ENCODE measurements at regions not wholly inside any gene's neighbourhood (a gene's known extent, or its start where the extent isn't known, plus 50 kb on each side); places are given as distances from the start of the nearest gene placed in this dataset.
A peak's percentile ranks its signal among the peaks of the same experiment; 100 is the strongest.
"Not testable (repeated sequence)": the region's sequence is repeated elsewhere in the genome, so short reads cannot be mapped to it uniquely, and the experiment has no call there.

DNA sequence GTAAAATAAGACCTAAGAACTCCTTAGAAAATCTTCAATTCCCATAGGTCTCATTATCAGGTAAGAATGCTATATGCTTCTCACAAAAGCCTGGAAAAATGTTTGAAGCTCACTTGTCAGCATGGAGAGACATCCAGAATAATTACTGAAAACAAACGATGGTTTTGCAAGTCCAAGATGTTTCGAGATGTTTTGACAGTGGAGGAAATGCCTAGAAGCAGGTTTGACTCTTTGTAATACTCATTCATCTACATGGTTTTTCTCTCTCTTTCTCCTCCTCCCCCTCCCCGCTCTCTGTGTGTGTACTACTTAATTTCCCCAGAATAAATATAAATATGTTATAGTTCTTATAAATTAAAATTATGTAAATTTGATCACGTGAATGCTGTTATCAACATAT, 131.9 kb upstream of the NR3C2 start:
- FAIRE-seq: no peak
- DNase-seq (ENCODE audit: low spot score): no peak

- FAIRE-seq: no peak
- no peak for DNase-seq (ENCODE audit: low spot score)
Measured at GRCh38 chr4:148573296-148573695, 131.1 kb upstream of the NR3C2 start.

GRCh38 chr4:148565801-148566200, 123.6 kb upstream of the NR3C2 start:
- FAIRE-seq: no peak

GRCh38 chr4:148563684-148564083, 121.5 kb upstream of the NR3C2 start:
- FAIRE-seq (no peak), DNase-seq (ENCODE audit: low spot score) (no peak)

More at GRCh38 chr4:148565801-148566200, 123.6 kb upstream of the NR3C2 start:
- DNase-seq (ENCODE audit: low spot score): no peak

GRCh38 chr4:148561467-148561866, 119.3 kb upstream of the NR3C2 start:
- no peak for FAIRE-seq
- no peak for DNase-seq (ENCODE audit: low spot score)

DNA sequence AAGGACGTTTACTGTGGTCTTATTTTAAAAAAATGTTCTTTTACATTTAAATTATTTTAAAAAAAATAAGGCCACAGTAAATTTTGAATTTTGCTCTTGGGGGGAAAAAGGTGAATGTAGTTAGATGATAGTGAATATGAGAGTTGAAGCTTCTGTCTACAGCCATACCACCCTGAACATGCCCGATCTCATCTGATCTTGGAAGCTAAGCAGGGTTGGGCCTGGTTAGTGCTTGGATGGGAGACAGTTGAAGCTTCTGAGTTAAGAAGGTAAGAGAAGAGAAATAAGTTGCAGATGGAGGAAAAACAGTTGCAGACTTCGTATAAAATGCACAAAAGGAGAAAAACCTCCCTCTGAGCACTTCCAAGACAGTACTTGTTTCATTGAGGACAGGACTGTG, 115.6 kb upstream of the NR3C2 start:
- no peak for FAIRE-seq
- no peak for DNase-seq (ENCODE audit: low spot score)

DNA sequence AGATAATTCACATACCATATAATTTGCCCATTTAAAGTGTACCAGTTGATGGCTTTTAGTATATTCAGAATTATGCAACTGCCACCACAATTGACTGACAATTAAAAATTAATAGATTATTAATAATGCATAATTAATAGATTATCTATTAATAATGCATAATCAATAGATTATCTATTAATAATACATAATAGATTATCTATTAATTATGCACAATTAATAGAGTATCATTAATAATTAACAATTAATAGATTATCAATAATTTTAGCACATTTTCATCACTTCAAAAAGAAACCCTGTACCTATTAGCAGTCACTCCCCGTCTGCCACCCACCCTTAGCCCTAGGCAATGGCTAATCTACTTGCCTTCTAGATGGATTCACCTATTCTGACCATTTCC, 108.6 kb upstream of the NR3C2 start:
- FAIRE-seq: no peak

GRCh38 chr4:148542922-148543623, 100.9 kb upstream of the NR3C2 start:
- DNase-seq (ENCODE audit: low spot score): no peak
- FAIRE-seq: no peak

More for the DNA sequence above, 108.6 kb upstream of the NR3C2 start:
- no peak for DNase-seq (ENCODE audit: low spot score)

DNA sequence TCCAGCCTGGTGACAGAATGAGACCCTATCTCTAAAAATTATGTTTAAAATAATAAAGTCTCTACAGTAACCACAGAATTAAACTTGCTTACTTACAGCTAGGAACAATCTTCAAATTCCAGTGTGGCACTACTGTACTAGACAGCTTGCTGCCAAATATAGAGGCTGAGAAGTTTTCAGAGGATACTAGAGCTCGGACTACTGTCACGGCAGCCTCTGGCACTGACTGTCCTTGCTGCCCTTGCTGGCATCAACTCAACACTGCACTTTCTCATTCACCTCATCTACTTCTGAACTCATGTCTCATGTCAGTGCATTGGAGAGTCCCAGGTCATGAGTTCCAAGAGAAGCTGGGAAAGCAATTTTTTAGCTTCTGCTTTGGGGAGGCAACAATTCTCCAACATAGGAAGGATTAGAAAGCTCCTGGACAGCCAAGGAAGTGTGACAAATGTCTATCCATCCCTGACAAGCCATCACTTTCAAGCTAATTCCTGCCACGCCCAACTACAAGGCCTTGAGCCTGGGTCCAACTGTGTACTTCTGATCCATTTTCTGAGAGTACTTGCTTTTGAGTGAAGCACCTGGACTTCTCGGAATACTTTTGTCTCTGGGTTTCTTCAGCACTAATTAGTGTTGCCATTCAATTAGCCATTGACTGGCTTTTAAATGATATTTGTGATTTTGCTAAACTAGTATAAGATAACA, 98.6 kb upstream of the NR3C2 start:
- FAIRE-seq: no peak
- DNase-seq (ENCODE audit: low spot score): no peak

DNA sequence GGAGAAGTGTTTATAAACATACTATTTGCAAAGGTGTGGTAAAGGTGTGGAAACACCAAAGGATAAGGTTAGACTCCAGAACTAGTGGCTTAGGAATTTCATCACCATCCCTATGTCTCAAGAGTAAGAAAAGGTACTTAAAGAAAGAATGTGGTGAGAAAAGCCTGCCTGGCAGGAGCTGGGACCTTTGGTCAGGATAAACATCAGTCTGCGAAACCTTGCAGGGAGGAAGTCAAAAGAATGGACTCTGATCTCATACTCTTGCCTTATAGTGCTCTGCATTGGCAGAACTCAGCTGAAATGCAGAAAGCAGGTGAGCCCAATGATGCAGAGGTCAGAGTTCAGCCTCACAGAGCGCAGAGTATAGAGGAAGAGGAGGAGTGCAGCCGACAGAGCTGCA, 97.2 kb upstream of the NR3C2 start:
- FAIRE-seq (no peak), DNase-seq (ENCODE audit: low spot score) (no peak)

DNA sequence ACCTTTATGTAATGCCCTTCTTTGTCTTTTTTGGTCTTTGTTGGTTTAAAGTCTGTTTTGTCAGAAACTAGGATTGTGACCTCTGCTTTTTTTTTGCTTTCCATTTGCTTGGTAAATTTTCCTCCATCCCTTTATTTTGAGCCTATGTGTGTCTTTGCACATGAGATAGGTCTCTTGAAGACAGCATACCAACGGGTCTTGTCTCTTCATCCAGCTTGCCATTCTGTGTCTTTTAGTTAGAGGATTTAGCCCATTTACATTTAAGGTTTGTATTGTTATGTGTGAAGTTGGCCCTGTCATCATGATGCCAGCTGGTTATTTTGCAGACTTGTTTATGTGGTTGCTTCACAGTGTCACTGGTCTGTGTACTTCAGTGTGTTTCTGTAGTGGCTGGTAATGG, 91.6 kb upstream of the NR3C2 start:
- not testable (repeated sequence) for DNase-seq (ENCODE audit: low spot score); FAIRE-seq

DNA sequence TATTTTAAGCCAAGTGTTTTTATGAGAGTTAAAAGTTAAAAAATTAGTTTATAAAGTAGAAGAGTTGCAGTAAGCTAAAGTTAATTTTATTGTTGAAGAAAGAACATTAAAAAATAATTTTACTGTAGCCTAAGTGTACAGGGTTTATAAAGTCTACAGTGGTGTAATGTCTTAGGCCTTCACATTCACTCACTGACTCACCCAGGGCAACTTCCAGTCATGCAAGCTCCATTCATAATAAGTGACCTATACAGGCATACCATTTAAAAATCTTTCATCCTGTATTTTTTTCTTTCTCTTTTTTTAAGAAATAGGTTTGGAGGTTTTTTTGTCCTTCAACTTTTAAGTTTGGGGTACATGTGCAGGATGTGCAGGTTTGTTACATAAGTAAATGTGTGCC, 87.9 kb upstream of the NR3C2 start:
- DNase-seq (ENCODE audit: low spot score): no peak
- no peak for FAIRE-seq

DNA sequence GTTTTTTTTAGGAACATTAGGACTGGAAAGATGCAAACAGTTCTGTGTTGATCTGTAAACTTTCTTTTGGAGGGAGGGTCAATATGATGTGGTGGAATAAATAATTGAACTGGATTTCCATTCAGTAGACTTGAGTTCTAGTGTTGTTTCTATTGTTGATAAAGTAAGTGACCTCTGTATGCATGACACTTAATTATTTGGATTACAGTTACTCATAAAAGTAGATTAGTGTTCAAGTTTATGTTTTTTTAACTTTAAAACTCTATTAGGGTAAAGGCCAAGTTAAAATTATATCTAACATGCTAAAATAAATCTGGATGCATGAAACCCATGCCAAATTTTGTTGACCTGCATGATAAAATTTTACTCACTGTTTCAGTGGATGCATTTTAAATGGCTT, 85.4 kb upstream of the NR3C2 start:
- FAIRE-seq (no peak), DNase-seq (ENCODE audit: low spot score) (no peak)

GRCh38 chr4:148522995-148523394, 80.8 kb upstream of the NR3C2 start:
- FAIRE-seq: no peak
- no peak for DNase-seq (ENCODE audit: low spot score)

DNA sequence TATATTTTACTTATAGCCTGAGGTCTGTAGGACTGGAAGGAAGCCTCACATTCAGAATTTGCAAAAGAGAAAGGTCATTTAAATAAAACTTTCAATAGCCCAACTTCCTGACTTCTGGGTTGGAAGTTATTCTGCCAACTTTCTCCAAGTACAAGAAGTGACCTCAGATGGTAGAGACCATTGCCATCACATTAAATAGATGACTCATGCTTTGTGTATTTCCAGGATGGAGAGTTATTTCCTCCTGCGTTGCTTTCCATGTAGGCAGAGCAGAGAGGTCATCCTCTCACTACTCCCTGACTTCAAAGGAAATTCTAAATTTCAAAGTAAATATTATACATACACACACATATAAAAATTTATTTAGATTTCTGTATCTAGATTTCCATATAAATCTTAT, 73.0 kb upstream of the NR3C2 start:
- DNase-seq (ENCODE audit: low spot score) (peak; percentile 52), FAIRE-seq (no peak)

GRCh38 chr4:148514581-148514980, 72.4 kb upstream of the NR3C2 start:
- no peak for DNase-seq (ENCODE audit: low spot score)
- no peak for FAIRE-seq

- no peak for DNase-seq (ENCODE audit: low spot score)
- FAIRE-seq: no peak
Measured at GRCh38 chr4:148514041-148514440, 71.8 kb upstream of the NR3C2 start.

- DNase-seq (ENCODE audit: low spot score) (no peak), FAIRE-seq (no peak)
Measured at GRCh38 chr4:148510211-148510610, 68.0 kb upstream of the NR3C2 start.

DNA sequence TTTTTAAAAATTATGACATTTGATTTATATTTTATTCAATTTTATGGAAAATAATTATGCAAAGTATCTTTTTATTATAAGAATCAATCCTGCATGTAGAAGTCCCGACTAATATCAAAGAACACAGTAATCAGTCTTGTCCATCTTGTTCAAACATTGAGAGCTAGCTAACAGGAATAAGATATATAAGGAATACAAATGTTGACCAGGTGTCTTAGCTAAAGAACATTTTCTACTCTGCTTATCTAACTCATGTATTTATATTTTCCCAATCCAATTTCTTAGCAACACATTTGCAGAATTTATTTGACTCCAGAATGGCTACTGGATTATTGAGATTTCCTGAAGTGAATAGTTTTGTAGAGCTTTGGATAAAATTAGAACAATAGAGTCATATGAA, 61.5 kb upstream of the NR3C2 start:
- FAIRE-seq: no peak
- no peak for DNase-seq (ENCODE audit: low spot score)

DNA sequence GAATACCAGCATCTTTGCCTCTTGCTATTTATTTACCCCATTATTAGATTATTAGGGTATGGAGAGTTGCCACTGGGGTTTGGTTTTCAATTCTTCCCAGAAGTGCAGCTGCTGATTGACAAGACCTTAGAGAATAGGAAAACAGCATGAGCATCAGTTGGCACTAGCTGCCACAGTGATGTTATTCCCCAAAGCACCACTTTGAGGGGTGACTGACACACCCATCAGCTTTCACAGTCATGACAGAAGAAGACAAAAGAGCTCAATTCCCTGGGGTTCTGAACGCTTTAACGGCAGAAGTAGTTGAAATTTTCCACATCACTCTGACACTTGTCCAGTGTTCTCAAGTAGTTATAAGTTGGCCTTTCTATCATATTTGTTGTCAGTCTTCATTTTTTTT, 55.0 kb upstream of the NR3C2 start:
- FAIRE-seq (no peak), DNase-seq (ENCODE audit: low spot score) (no peak)

DNA sequence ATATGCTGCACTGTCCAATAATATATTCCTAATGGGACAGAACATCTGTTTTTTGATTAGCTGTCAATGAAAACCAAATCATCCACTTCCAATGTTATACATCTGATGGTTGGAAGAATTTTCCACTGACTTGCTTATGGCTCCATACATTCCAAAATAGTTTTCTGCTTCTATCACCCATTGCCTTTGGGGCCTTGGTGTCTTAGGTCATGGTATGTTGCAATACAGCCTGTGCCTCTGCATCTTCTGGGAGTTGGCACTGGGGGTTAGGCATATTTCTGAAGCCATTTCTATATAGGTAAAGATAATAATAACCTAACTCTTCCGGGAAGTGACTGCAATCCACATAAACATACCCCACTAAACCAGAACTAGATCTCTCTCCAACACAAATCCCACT, 53.2 kb upstream of the NR3C2 start:
- FAIRE-seq (no peak), DNase-seq (ENCODE audit: low spot score) (no peak)

Measured in urothelium cell line (cell line).